Retinal pigment epithelial cell (primary cell): ENCODE measurements at regions not wholly inside any gene's neighbourhood (a gene's known extent, or its start where the extent isn't known, plus 50 kb on each side); places are given as distances from the start of the nearest gene placed in this dataset.

ENCODE experiments used
- DNase-seq: peaks from one replicate; pipeline ENCODE4 v3.0.0-alpha.2; 2010; ENCODE audit warnings: low read depth
- H3K4me3 ChIP-seq: 2 replicates; pipeline ENCODE4 v1.5.1; 2011; ENCODE audit warnings: mild to moderate bottlenecking, low read length, control low read depth, moderate library complexity
- TF ChIP-seq, protein P1 (sequence below): conservative IDR thresholded peaks from 2 replicates; pipeline ENCODE4 v1.5.1; 2011; ENCODE audit warnings: low read depth, low read length, control low read depth, inconsistent platforms

DNA sequence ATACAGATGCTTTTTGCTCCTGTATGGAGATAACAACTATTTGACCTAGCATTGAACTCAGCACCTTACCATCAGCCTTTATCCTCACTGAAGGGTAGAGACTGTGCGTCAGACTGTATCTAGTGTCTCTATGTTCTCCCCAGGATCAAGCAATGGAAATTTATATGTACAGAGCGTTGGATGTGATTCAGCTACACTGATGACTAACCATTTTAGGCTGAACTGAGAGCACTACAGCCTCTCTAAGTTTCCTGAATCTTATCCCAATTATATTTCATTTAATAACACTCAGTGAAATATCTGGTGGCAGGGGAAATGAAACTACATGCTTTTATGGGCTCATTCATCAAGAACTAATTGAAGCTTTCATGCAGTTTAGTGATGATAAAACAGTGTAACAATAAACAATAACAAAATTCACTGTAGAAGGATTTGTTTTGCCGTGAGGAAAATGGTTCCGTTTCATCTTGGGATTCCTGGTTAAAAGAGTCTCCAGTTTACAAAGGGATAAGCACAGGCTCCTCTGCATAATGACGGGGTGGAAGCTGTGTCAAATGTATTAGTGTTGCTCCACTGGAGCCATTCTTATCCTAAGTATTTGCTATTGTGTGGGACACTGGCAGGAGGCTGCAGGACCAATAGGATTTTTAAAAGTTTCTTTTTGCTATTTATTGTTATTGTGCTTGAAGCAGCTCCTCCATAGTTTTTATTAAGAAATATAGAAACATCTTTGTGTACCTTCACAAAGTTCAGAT lies 567.6 kb upstream of the MMS22L start:
- TF ChIP-seq, protein P1, sequence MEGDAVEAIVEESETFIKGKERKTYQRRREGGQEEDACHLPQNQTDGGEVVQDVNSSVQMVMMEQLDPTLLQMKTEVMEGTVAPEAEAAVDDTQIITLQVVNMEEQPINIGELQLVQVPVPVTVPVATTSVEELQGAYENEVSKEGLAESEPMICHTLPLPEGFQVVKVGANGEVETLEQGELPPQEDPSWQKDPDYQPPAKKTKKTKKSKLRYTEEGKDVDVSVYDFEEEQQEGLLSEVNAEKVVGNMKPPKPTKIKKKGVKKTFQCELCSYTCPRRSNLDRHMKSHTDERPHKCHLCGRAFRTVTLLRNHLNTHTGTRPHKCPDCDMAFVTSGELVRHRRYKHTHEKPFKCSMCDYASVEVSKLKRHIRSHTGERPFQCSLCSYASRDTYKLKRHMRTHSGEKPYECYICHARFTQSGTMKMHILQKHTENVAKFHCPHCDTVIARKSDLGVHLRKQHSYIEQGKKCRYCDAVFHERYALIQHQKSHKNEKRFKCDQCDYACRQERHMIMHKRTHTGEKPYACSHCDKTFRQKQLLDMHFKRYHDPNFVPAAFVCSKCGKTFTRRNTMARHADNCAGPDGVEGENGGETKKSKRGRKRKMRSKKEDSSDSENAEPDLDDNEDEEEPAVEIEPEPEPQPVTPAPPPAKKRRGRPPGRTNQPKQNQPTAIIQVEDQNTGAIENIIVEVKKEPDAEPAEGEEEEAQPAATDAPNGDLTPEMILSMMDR = no peak

DNA sequence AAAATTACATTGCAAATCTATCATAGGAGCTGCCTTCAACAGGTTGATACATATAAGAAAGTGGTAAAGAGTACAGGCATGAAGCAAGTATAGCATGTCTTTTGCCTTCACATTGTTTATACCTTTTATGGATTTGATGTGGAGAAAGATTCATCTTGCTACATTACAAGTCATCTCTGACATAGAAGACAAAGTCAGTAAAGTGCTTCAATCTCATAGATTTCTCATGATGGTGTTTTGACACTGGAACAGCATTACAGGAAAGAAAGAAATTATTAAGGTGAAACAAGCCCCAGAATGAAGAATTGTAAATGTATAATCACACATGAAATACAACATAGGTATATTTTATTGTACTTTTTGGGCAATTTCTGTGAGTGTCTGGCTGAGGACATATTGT lies 580.7 kb upstream of the MMS22L start:
- no peak overlapping the region for H3K4me3 ChIP-seq
- TF ChIP-seq, protein P1 = no peak
- DNase-seq = no peak

More for the DNA sequence above, 567.6 kb upstream of the MMS22L start:
- no peak overlapping the region for H3K4me3 ChIP-seq
- DNase-seq = peak; percentile 8

DNA sequence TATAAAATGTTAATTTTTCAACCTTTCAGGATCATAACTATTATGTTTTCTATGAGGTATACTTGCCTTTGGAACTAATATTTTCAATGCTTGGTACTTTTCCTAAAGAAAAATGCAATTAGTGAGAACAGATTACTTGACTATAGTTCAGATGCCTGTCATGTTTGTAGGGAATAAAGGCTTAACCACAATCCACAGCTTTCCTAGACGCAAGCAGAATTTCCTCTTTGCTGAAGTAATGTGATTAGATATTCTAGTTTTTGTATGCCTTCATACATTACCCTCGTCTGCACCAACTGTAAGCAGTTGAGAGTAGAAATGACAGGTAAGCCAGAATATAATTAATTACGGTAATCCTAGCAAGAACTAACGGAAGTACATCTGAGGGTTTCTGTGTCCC lies 581.4 kb upstream of the MMS22L start:
- TF ChIP-seq, protein P1 = no peak
- DNase-seq = peak; percentile 70
- H3K4me3 ChIP-seq = no peak overlapping the region

DNA sequence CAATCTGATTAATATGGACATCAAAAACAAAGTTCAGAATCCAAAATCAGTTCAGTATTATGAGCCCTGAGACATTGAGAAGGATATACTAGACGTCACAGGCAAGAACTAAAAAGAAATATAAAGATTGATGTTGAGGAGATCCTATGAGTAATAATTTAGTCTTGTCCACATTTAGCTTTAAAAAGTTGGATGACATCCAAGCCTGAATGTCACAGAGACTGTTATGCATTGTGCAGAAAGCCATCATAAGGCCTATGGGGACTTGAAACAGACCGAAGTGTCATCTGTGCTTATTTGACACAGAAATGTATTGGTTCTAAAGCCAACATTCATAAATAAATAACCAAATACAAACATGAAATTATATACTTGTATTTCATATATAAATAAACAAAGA lies 581.8 kb upstream of the MMS22L start:
- peak; percentile 8 for DNase-seq
- TF ChIP-seq, protein P1 = no peak
- no peak overlapping the region for H3K4me3 ChIP-seq

DNA sequence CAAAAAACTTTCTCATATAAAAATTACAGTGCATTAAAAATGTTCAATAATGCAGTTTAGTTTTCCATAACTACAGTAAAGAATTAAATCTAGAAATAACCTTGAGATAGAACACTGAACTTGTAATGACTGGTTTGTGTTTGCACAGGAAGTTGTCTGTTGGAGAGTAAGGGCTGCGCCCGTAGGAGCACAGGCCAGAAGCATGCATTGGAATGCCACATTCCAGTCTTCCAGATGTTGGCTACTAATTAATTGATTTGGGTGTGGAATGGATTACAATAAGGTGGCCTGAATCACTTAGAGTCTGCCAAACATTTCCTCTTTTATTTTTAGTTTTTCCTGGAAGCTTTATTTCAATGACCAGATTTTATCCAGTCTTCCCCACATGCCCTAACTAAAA lies 582.6 kb upstream of the MMS22L start:
- DNase-seq = no peak
- no peak overlapping the region for H3K4me3 ChIP-seq
- TF ChIP-seq, protein P1 = no peak

DNA sequence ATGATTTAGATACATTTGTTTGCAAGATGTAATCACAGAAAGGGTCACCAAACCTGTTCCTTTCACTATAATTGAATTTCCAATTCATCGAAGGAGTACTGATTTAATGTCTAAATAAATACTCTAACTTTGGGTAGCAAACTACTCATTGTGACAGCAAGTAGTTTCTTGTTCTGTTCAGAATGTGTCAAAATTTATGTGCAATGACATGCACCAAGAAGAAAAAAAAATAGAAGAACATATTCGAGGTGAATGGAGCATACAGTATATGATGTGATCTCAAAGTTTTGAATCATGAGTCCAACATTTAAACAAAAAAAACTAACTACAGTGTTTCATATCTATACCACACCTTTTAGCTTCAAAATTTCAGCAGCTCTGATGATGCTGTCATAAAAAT lies 583.6 kb upstream of the MMS22L start:
- DNase-seq = no peak
- TF ChIP-seq, protein P1 = no peak
- no peak overlapping the region for H3K4me3 ChIP-seq

DNA sequence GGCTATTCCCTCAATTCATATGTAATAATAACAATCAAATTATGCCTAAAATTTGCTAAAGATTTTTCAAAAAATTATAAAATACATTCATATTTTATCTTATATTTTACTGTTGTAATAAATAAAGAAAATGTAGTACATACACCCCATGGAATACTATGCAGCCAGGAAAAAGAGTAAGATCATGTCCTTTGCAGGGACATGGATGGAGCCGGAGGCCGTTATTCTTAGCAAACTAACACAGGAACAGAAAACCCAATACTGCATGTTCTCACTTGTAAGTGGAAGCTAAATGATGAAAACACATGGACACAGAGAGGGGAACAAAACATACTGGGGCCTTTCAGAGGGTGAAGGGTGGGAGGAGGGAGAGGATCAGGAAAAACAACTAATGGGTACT lies 584.2 kb upstream of the MMS22L start:
- no peak overlapping the region for H3K4me3 ChIP-seq
- TF ChIP-seq, protein P1 = no peak
- no peak for DNase-seq
